ENCODE measurements at regions not wholly inside any gene's neighbourhood (a gene's known extent, or its start where the extent isn't known, plus 50 kb on each side); places are given as distances from the start of the nearest gene placed in this dataset.

DNA sequence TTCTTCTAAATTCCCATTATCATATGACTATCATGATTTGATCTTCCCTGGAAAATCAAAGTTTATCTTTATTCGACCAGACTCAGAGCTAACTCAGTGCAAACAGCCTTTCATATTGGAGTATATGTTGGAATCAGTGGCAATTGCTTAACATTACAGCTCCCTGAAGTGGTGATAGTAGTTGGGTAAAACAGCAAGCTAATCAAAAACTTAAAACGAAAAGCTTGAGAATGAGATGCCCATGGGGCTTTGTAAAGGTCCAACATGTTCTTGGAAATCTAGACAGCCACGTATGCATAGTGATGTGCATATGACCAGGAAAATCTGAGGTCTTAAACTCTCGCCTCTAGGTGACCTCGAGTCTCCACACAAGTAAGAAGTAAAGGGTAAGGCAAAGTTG, 437.6 kb downstream of the KIF16B start:
- in situ Hi-C loops (cut with HindIII; ENCODE audit: low pct_ligation_motif_present, low sequenced_read_pairs) = no loop called here
- no peaks in the 10 kb centered on the region for H3K36me3 ChIP-seq (replicated peaks)
- H3K27me3 ChIP-seq (replicated peaks) = no peaks in the 10 kb centered on the region
- no peak overlapping the region for H3K4me3 ChIP-seq (ENCODE audit: low read depth, low read length)
- H3K27ac ChIP-seq = no peak overlapping the region
- DNase-seq = no peak
- TF ChIP-seq, protein P1, sequence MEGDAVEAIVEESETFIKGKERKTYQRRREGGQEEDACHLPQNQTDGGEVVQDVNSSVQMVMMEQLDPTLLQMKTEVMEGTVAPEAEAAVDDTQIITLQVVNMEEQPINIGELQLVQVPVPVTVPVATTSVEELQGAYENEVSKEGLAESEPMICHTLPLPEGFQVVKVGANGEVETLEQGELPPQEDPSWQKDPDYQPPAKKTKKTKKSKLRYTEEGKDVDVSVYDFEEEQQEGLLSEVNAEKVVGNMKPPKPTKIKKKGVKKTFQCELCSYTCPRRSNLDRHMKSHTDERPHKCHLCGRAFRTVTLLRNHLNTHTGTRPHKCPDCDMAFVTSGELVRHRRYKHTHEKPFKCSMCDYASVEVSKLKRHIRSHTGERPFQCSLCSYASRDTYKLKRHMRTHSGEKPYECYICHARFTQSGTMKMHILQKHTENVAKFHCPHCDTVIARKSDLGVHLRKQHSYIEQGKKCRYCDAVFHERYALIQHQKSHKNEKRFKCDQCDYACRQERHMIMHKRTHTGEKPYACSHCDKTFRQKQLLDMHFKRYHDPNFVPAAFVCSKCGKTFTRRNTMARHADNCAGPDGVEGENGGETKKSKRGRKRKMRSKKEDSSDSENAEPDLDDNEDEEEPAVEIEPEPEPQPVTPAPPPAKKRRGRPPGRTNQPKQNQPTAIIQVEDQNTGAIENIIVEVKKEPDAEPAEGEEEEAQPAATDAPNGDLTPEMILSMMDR (IDR thresholded peaks at IDR 0.05; ENCODE audit: low read depth, low read length, missing control alignments) = no peak

DNA sequence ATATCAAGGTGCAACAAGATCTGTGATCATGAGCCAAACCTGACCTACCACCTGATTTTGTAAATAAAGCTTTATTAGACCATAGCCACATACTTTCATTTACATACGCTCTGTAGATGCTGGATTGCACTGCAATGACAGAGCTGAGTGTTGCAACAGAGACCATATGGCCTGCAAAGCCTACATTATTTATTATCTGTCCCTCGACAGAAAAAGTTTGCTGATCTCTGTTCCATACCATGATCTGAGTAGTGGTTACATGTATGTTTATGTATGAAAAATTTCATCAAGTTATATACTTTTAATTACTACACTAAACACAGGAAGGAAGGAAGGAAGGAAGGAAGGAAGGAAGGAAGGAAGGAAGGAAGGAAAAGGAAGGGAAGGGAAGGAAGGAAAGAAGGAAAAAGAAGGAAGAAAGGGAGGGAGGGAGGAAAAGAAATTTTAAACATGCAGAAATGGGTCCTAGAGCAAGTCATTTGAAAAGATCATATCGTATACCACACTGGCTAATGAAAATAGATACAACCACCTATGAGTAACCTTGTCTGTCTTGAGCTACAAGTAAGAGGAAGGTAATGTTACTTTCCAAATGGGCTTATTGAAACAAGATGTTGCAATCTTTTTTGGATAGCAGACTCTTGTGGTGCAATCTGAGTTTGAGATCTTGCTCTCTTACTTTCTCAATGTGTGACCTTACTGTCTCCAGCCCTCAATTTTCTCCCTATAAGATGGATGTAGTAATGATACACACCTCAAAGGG, 441.0 kb downstream of the KIF16B start:
- no peak overlapping the region for H3K4me3 ChIP-seq (ENCODE audit: low read depth, low read length)
- TF ChIP-seq, protein P1 (IDR thresholded peaks at IDR 0.05; ENCODE audit: low read depth, low read length, missing control alignments) = no peak
- no peaks in the 10 kb centered on the region for H3K27me3 ChIP-seq (replicated peaks)
- no peak overlapping the region for H3K27ac ChIP-seq
- in situ Hi-C loops (cut with HindIII; ENCODE audit: low pct_ligation_motif_present, low sequenced_read_pairs) = no loop called here
- no peaks in the 10 kb centered on the region for H3K36me3 ChIP-seq (replicated peaks)
- no peak for DNase-seq

DNA sequence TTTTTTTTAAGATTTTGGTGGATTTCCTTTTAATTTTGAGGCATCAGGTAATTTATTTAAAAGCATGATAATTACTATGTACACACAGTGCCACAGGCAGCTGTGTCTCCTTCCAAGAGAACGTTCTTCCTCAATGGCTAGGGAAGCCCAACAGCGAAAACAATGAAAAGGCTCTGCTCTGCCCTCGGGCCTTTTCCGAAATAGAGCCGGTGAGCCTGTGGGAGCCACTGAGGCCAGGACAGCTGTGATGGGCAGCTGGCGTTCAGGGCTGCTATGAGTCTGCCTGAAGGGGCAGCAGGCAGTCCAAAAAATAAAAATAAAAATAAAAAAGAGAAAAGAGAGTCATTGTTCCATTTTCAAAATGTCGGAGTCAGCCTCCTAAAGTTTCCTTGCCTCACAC, 443.8 kb downstream of the KIF16B start:
- in situ Hi-C loops (cut with HindIII; ENCODE audit: low pct_ligation_motif_present, low sequenced_read_pairs) = no loop called here
- no peak for DNase-seq
- H3K27ac ChIP-seq = no peak overlapping the region
- TF ChIP-seq, protein P1 (IDR thresholded peaks at IDR 0.05; ENCODE audit: low read depth, low read length, missing control alignments) = no peak
- H3K4me3 ChIP-seq (ENCODE audit: low read depth, low read length) = no peak overlapping the region
- H3K36me3 ChIP-seq (replicated peaks) = no peaks in the 10 kb centered on the region
- no peaks in the 10 kb centered on the region for H3K27me3 ChIP-seq (replicated peaks)

DNA sequence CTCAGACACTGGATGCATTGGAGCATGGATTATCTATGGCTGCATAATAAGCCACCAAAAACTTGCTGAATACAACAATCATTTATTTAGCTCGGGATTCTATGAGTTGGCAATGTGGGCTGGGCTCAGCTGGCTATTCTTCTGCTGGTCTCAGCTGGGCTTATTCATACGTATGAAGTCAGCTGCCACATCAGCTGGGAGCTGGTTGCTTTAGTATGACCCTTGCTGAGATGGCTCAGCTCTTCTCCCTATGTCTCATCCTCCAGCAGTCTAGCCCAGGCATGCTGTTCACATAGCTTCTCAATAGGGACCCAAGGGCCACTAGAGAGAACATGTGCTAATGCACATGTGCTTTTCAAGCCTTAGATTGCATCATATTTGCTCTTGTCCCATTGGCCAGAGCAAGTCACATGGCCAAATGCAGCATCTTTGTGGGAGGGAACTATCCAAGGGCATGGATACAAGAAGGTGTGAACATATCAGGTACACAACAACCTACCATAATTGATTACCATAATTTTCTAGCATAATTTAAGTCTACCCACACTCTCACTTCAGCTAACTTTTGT, 444.6 kb downstream of the KIF16B start:
- TF ChIP-seq, protein P1 (IDR thresholded peaks at IDR 0.05; ENCODE audit: low read depth, low read length, missing control alignments) = no peak
- H3K36me3 ChIP-seq (replicated peaks) = no peaks in the 10 kb centered on the region
- in situ Hi-C loops (cut with HindIII; ENCODE audit: low pct_ligation_motif_present, low sequenced_read_pairs) = no loop called here
- H3K4me3 ChIP-seq (ENCODE audit: low read depth, low read length) = no peak overlapping the region
- no peak for DNase-seq
- H3K27me3 ChIP-seq (replicated peaks) = no peaks in the 10 kb centered on the region
- H3K27ac ChIP-seq = no peak overlapping the region

DNA sequence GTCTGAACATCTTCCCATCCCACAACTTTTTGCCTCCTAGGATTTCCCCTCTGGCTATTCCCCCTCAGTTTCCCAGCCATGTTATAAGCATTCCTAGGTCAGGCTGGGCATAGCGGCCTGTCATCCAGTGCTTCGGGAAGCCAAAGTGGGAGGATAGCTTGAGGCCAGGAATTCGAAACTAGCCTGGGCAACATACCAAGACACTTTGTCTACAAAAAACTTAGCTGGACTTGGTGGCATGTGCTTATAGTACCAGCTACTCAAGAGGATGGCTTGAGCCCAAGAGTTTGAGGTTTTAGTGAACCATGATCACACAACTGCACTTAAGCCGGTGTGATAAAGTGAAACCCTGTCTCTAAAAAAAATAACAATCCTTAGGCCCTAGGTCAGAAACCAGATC, 447.4 kb downstream of the KIF16B start:
- in situ Hi-C loops (cut with HindIII; ENCODE audit: low pct_ligation_motif_present, low sequenced_read_pairs) = no loop called here
- Histone ChIP-seq H3K36me3 (replicated peaks) (no peaks in the 10 kb centered on the region), H3K4me3 (ENCODE audit: low read depth, low read length) (no peak overlapping the region), H3K27me3 (replicated peaks) (no peaks in the 10 kb centered on the region), H3K27ac (no peak overlapping the region)
- TF ChIP-seq, protein P1 (IDR thresholded peaks at IDR 0.05; ENCODE audit: low read depth, low read length, missing control alignments) = no peak
- no peak for DNase-seq
